ENCODE measurements at regions not wholly inside any gene's neighbourhood (a gene's known extent, or its start where the extent isn't known, plus 50 kb on each side); places are given as distances from the start of the nearest gene placed in this dataset.

- Mint-ChIP-seq H3K27ac (no peak overlapping the region), H3K27me3 (ENCODE audit: low read depth) (no peaks in the 10 kb centered on the region), H3K36me3 (ENCODE audit: low read depth) (no peaks in the 10 kb centered on the region), H3K4me3 (ENCODE audit: low read depth) (no peak overlapping the region), H3K9me3 (no peaks in the 10 kb centered on the region), H3K4me1 (ENCODE audit: low read depth) (no peaks in the 10 kb centered on the region)
- DNase-seq (ENCODE audit: low spot score), result no peak
- intact Hi-C loops (cut with micrococcal nuclease), result no loop called here
Observed at GRCh38 chr12:84644908-84645307, 267.7 kb downstream of the SLC6A15 start.

- no peaks in the 10 kb centered on the region for H3K9me3 Mint-ChIP-seq
- no peak overlapping the region for H3K27ac Mint-ChIP-seq
- intact Hi-C loops (cut with micrococcal nuclease), result no loop called here
- H3K4me3 Mint-ChIP-seq (ENCODE audit: low read depth), result no peak overlapping the region
- DNase-seq (ENCODE audit: low spot score), result no peak
- no peaks in the 10 kb centered on the region for H3K36me3 Mint-ChIP-seq (ENCODE audit: low read depth)
- no peaks in the 10 kb centered on the region for H3K4me1 Mint-ChIP-seq (ENCODE audit: low read depth)
- no peaks in the 10 kb centered on the region for H3K27me3 Mint-ChIP-seq (ENCODE audit: low read depth)
Observed at GRCh38 chr12:84643993-84644392, 268.6 kb downstream of the SLC6A15 start.

DNA sequence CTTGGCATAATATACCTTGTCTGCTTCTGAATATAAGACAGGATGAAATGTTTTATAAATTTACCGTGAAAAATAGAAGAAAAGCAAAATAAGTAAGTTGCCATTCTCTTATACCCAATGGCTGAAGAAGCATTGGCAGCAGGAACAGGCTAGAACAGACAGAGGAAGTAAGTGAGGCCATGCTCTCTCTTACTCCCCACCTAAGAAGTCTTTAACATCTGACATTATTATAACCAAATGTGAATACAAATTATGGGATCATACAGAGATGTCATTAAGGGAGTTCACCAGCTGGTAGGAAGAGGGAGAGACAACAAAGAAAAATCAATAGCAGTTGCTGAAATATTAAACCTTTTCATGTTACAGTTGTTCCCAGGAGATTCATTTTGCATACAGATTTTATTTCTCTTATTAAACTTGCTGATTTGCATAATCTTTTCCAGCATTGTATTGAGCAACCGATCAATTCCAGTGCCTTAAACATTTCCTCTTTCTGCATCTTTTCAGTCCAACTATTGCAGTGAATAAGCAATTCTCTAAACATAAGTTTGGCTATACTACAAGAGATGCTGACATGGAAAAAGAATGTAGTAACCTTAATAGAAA is 270.6 kb downstream of the SLC6A15 start:
- Mint-ChIP-seq H3K9me3 (no peaks in the 10 kb centered on the region), H3K4me3 (ENCODE audit: low read depth) (no peak overlapping the region), H3K36me3 (ENCODE audit: low read depth) (no peaks in the 10 kb centered on the region), H3K27me3 (ENCODE audit: low read depth) (no peaks in the 10 kb centered on the region), H3K27ac (no peak overlapping the region), H3K4me1 (ENCODE audit: low read depth) (no peaks in the 10 kb centered on the region)
- intact Hi-C loops (cut with micrococcal nuclease), result no loop called here
- no peak for DNase-seq (ENCODE audit: low spot score)

GRCh38 chr12:84638811-84639368 is 273.7 kb downstream of the SLC6A15 start:
- intact Hi-C loops (cut with micrococcal nuclease), result no loop called here
- no peaks in the 10 kb centered on the region for H3K36me3 Mint-ChIP-seq (ENCODE audit: low read depth)
- H3K27ac Mint-ChIP-seq, result no peak overlapping the region
- no peaks in the 10 kb centered on the region for H3K9me3 Mint-ChIP-seq
- no peaks in the 10 kb centered on the region for H3K4me1 Mint-ChIP-seq (ENCODE audit: low read depth)
- H3K27me3 Mint-ChIP-seq (ENCODE audit: low read depth), result no peaks in the 10 kb centered on the region
- H3K4me3 Mint-ChIP-seq (ENCODE audit: low read depth), result no peak overlapping the region
- no peak for DNase-seq (ENCODE audit: low spot score)

DNA sequence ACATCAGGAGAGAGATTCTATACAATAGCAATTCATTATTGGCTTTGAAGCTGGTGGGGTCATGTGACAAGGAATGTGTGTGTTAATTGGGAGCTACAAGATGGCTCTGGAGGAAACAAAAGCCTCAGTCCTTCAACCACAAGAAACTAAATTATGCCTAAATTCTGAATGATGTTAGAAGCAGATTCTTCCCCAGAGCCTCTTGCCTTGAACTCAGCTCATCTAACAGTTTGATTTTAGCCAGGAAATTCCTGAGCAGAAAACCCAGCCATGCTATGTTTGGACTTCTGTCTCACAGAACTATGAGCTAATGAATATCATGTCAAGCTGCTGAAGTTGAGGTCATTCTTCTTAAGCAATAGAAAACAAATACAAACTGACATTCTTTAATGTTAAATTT is 274.7 kb downstream of the SLC6A15 start:
- Mint-ChIP-seq H3K27ac (no peak overlapping the region), H3K9me3 (no peaks in the 10 kb centered on the region), H3K4me1 (ENCODE audit: low read depth) (no peaks in the 10 kb centered on the region), H3K36me3 (ENCODE audit: low read depth) (no peaks in the 10 kb centered on the region), H3K27me3 (ENCODE audit: low read depth) (no peaks in the 10 kb centered on the region), H3K4me3 (ENCODE audit: low read depth) (no peak overlapping the region)
- intact Hi-C loops (cut with micrococcal nuclease), result no loop called here
- DNase-seq (ENCODE audit: low spot score), result no peak

DNA sequence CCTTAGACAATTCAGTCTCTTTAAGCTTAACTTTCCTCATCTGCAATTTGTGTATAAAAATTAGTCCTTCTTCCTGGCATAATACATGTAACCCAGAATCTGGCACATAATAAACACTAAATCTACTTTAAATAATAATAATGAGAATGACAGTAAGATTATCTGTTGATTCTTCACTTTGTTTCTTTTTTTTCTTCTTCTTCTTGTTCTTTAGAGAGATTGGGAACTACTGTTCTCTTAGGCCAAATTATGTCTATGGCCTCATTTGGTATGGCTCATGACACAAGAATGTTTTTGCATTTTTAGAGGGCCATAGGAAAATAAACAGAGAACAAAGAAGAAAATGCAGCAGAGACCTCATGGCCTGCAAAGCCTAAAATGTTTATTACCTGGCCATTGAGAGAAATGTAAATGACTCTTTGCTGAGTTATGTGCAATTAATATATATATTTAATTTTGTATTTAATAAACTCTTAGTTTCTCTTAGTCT is 275.8 kb downstream of the SLC6A15 start:
- H3K27me3 Mint-ChIP-seq (ENCODE audit: low read depth), result no peaks in the 10 kb centered on the region
- no peak for DNase-seq (ENCODE audit: low spot score)
- H3K27ac Mint-ChIP-seq, result no peak overlapping the region
- no peak overlapping the region for H3K4me3 Mint-ChIP-seq (ENCODE audit: low read depth)
- no peaks in the 10 kb centered on the region for H3K4me1 Mint-ChIP-seq (ENCODE audit: low read depth)
- H3K9me3 Mint-ChIP-seq, result no peaks in the 10 kb centered on the region
- H3K36me3 Mint-ChIP-seq (ENCODE audit: low read depth), result no peaks in the 10 kb centered on the region
- intact Hi-C loops (cut with micrococcal nuclease), result no loop called here

DNA sequence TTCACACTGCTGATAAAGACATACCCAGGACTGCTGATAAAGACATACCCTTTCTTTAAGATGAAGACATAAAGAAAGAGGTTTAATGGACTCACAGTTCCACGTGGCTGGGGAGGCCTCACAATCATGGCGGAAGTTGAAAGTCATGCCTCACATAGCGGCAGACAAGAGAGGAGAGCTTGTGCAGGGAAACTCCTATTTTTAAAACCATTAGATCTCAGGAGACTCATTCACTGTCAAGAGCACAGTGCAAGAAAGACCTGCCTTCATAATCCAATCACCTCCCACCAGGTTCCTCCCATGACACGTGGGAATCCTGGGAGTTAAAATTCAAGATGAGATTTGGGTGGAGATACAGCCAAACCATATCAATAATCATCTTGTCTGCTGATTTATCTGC is 278.1 kb downstream of the SLC6A15 start:
- Mint-ChIP-seq H3K27me3 (ENCODE audit: low read depth) (no peaks in the 10 kb centered on the region), H3K36me3 (ENCODE audit: low read depth) (no peaks in the 10 kb centered on the region), H3K27ac (no peak overlapping the region), H3K4me3 (ENCODE audit: low read depth) (no peak overlapping the region), H3K4me1 (ENCODE audit: low read depth) (no peaks in the 10 kb centered on the region), H3K9me3 (no peaks in the 10 kb centered on the region)
- intact Hi-C loops (cut with micrococcal nuclease), result no loop called here
- no peak for DNase-seq (ENCODE audit: low spot score)

- H3K4me1 Mint-ChIP-seq (ENCODE audit: low read depth), result no peaks in the 10 kb centered on the region
- H3K36me3 Mint-ChIP-seq (ENCODE audit: low read depth), result no peaks in the 10 kb centered on the region
- H3K27ac Mint-ChIP-seq, result no peak overlapping the region
- no peak for DNase-seq (ENCODE audit: low spot score)
- no peaks in the 10 kb centered on the region for H3K9me3 Mint-ChIP-seq
- H3K27me3 Mint-ChIP-seq (ENCODE audit: low read depth), result no peaks in the 10 kb centered on the region
- intact Hi-C loops (cut with micrococcal nuclease), result no loop called here
- H3K4me3 Mint-ChIP-seq (ENCODE audit: low read depth), result no peak overlapping the region
Observed at GRCh38 chr12:84632556-84632955, 280.0 kb downstream of the SLC6A15 start.

DNA sequence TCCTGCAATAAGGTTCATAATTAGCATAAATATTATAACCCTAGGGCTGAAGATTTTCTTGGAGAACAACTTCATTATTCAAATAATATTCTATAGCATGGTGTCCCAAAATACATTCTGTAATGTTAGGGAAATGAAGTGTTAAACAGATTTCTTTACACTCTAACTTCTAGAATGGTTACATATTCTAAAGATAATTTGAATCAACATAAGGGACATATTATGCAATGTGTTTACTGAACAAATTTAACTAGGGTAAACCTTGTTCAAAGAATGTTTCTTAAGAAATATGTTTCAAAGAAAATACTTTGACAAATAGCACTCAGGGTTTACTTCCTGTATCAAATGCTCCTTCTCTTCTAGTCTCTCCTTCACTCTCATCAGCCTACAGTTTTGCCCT is 281.6 kb downstream of the SLC6A15 start:
- no peak overlapping the region for H3K4me3 Mint-ChIP-seq (ENCODE audit: low read depth)
- no peaks in the 10 kb centered on the region for H3K9me3 Mint-ChIP-seq
- H3K4me1 Mint-ChIP-seq (ENCODE audit: low read depth), result no peaks in the 10 kb centered on the region
- intact Hi-C loops (cut with micrococcal nuclease), result no loop called here
- H3K27me3 Mint-ChIP-seq (ENCODE audit: low read depth), result no peaks in the 10 kb centered on the region
- H3K27ac Mint-ChIP-seq, result no peak overlapping the region
- DNase-seq (ENCODE audit: low spot score), result no peak
- no peaks in the 10 kb centered on the region for H3K36me3 Mint-ChIP-seq (ENCODE audit: low read depth)

GRCh38 chr12:84627593-84627992 is 285.0 kb downstream of the SLC6A15 start:
- no peaks in the 10 kb centered on the region for H3K36me3 Mint-ChIP-seq (ENCODE audit: low read depth)
- H3K27me3 Mint-ChIP-seq (ENCODE audit: low read depth), result no peaks in the 10 kb centered on the region
- H3K9me3 Mint-ChIP-seq, result no peaks in the 10 kb centered on the region
- intact Hi-C loops (cut with micrococcal nuclease), result no loop called here
- DNase-seq (ENCODE audit: low spot score), result no peak
- H3K4me3 Mint-ChIP-seq (ENCODE audit: low read depth), result no peak overlapping the region
- H3K4me1 Mint-ChIP-seq (ENCODE audit: low read depth), result no peaks in the 10 kb centered on the region
- no peak overlapping the region for H3K27ac Mint-ChIP-seq

GRCh38 chr12:84624601-84625000 is 288.0 kb downstream of the SLC6A15 start:
- H3K27me3 Mint-ChIP-seq (ENCODE audit: low read depth), result no peaks in the 10 kb centered on the region
- no peaks in the 10 kb centered on the region for H3K9me3 Mint-ChIP-seq
- H3K27ac Mint-ChIP-seq, result no peak overlapping the region
- DNase-seq (ENCODE audit: low spot score), result no peak
- intact Hi-C loops (cut with micrococcal nuclease), result no loop called here
- H3K4me3 Mint-ChIP-seq (ENCODE audit: low read depth), result no peak overlapping the region
- no peaks in the 10 kb centered on the region for H3K36me3 Mint-ChIP-seq (ENCODE audit: low read depth)
- H3K4me1 Mint-ChIP-seq (ENCODE audit: low read depth), result no peaks in the 10 kb centered on the region

- Mint-ChIP-seq H3K4me3 (ENCODE audit: low read depth) (no peak overlapping the region), H3K27ac (no peak overlapping the region), H3K9me3 (no peaks in the 10 kb centered on the region), H3K27me3 (ENCODE audit: low read depth) (no peaks in the 10 kb centered on the region), H3K36me3 (ENCODE audit: low read depth) (no peaks in the 10 kb centered on the region), H3K4me1 (ENCODE audit: low read depth) (no peaks in the 10 kb centered on the region)
- no peak for DNase-seq (ENCODE audit: low spot score)
- intact Hi-C loops (cut with micrococcal nuclease), result no loop called here
Observed at GRCh38 chr12:84619053-84619571, 293.5 kb downstream of the SLC6A15 start.

- Mint-ChIP-seq H3K27me3 (ENCODE audit: low read depth) (no peaks in the 10 kb centered on the region), H3K4me3 (ENCODE audit: low read depth) (no peak overlapping the region)
- no peak for DNase-seq (ENCODE audit: low spot score)
Observed at GRCh38 chr12:84607170-84607819, 305.3 kb downstream of the SLC6A15 start.

More at GRCh38 chr12:84607170-84607819, 305.3 kb downstream of the SLC6A15 start:
- intact Hi-C loops (cut with micrococcal nuclease), result no loop called here
- Mint-ChIP-seq H3K4me1 (ENCODE audit: low read depth) (no peaks in the 10 kb centered on the region), H3K27ac (no peak overlapping the region), H3K36me3 (ENCODE audit: low read depth) (no peaks in the 10 kb centered on the region), H3K9me3 (peaks cover 7% of the 10 kb centered on the region)

Measured in activated T-helper 2 cell treated with anti-CD3 and anti-CD28 coated beads, Interferon-gamma antibody, Interleukin-2, Interleukin-4, amounts not matched to agents 10 μg/mL and 5 μg/mL and 100 μg/mL, durations not matched to agents 14 hours and 24 hours and 36 hours (primary cell).